ENCODE measurements at regions not wholly inside any gene's neighbourhood (a gene's known extent, or its start where the extent isn't known, plus 50 kb on each side); places are given as distances from the start of the nearest gene placed in this dataset.
"Not testable (repeated sequence)": the region's sequence is repeated elsewhere in the genome, so short reads cannot be mapped to it uniquely, and the experiment has no call there.

GRCh38 chrY:26268934-26269333 is 647.0 kb downstream of the CDY1 start:
- H3K14ac ChIP-seq (ENCODE audit: insufficient read length); H3K56ac ChIP-seq (replicated peaks; ENCODE audit: insufficient read length, low read depth, low read length); H2BK120ac ChIP-seq (replicated peaks; ENCODE audit: low read depth, low read length); DNase-seq (ENCODE audit: low read depth in 1 of 2, low spot score in 2 of 2); H3K23ac ChIP-seq (ENCODE audit: insufficient read length); H2AFZ ChIP-seq (ENCODE audit: low read length); H3K27ac ChIP-seq (ENCODE audit: low read depth, low read length); H3K9me3 ChIP-seq (ENCODE audit: insufficient read depth in 2 of 2, low read depth in 1 of 2, low read length in 1 of 2); H4K91ac ChIP-seq (replicated peaks; ENCODE audit: insufficient read length, low read length); FAIRE-seq; H3K36me3 ChIP-seq (ENCODE audit: control insufficient read depth in 2 of 4, insufficient read depth in 4 of 4, low read length in 3 of 4); H3K18ac ChIP-seq (ENCODE audit: extremely low read depth, low read length); H3K27me3 ChIP-seq (replicated peaks in 1 of 4; ENCODE audit: control insufficient read depth in 3 of 4, extremely low read depth in 1 of 4, insufficient read depth in 3 of 4, low read length in 3 of 4); H4K8ac ChIP-seq (ENCODE audit: extremely low read depth, insufficient read depth, low read length); POLR2A ChIA-PET (ENCODE audit: partially characterized antibody); H4K20me1 ChIP-seq (replicated peaks in 1 of 2; ENCODE audit: control insufficient read depth in 1 of 2, insufficient read depth in 2 of 2, low read length in 2 of 2); H2BK12ac ChIP-seq (ENCODE audit: low read depth, low read length); H3K79me2 ChIP-seq (ENCODE audit: control insufficient read depth in 1 of 2, insufficient read depth in 2 of 2, low read length in 2 of 2); H2AK5ac ChIP-seq (ENCODE audit: low read depth, low read length); H3K23me2 ChIP-seq (ENCODE audit: low read depth, low read length); H2BK20ac ChIP-seq (ENCODE audit: low read length); H3K4ac ChIP-seq (replicated peaks; ENCODE audit: insufficient read length, low read depth, low read length); H2BK15ac ChIP-seq (ENCODE audit: low read length); H3K79me1 ChIP-seq (ENCODE audit: low read depth, low read length); H3K4me1 ChIP-seq (replicated peaks in 1 of 4; ENCODE audit: control insufficient read depth in 3 of 4, insufficient read depth in 4 of 4, low read length in 3 of 4); H2BK5ac ChIP-seq (ENCODE audit: low read depth, low read length); H4K5ac ChIP-seq (ENCODE audit: insufficient read length, low read depth, low read length); H3K4me3 ChIP-seq (ENCODE audit: extremely low read depth in 1 of 4, insufficient read depth in 2 of 4, low read depth in 3 of 4, low read length in 4 of 4); H3K4me2 ChIP-seq (ENCODE audit: insufficient read depth in 1 of 2, low read depth in 2 of 2, low read length in 2 of 2); H3K9ac ChIP-seq (replicated peaks in 1 of 4; ENCODE audit: extremely low read depth in 1 of 4, low read depth in 3 of 4, low read length in 3 of 4); CTCF ChIA-PET (ENCODE audit: partially characterized antibody): not testable (repeated sequence)
- WGBS, 2 experiments (ENCODE audit: extremely low coverage in 1 of 2, insufficient coverage in 1 of 2, insufficient read length in 1 of 2, insufficient replicate concordance in 2 of 2, low coverage in 1 of 2, low lambda C conversion rate in 2 of 2, missing lambda C conversion rate in 1 of 2) = no CpG with 5 or more reads among the region's 2 CpGs

GRCh38 chrY:26273089-26273488 is 651.2 kb downstream of the CDY1 start:
- POLR2A ChIA-PET (ENCODE audit: partially characterized antibody); FAIRE-seq: not testable (repeated sequence)

More at GRCh38 chrY:26273089-26273488, 651.2 kb downstream of the CDY1 start:
- H4K8ac ChIP-seq (ENCODE audit: extremely low read depth, insufficient read depth, low read length); H2BK20ac ChIP-seq (ENCODE audit: low read length); H3K18ac ChIP-seq (ENCODE audit: extremely low read depth, low read length); CTCF ChIA-PET (ENCODE audit: partially characterized antibody); H4K5ac ChIP-seq (ENCODE audit: insufficient read length, low read depth, low read length); H2AK5ac ChIP-seq (ENCODE audit: low read depth, low read length); H2BK15ac ChIP-seq (ENCODE audit: low read length); H3K23ac ChIP-seq (ENCODE audit: insufficient read length); H3K23me2 ChIP-seq (ENCODE audit: low read depth, low read length); H3K79me1 ChIP-seq (ENCODE audit: low read depth, low read length); H4K91ac ChIP-seq (replicated peaks; ENCODE audit: insufficient read length, low read length); H3K27ac ChIP-seq (ENCODE audit: low read depth, low read length); H2AFZ ChIP-seq (ENCODE audit: low read length); H3K36me3 ChIP-seq (ENCODE audit: control insufficient read depth in 2 of 4, insufficient read depth in 4 of 4, low read length in 3 of 4); H3K14ac ChIP-seq (ENCODE audit: insufficient read length); H3K4ac ChIP-seq (replicated peaks; ENCODE audit: insufficient read length, low read depth, low read length); H4K20me1 ChIP-seq (replicated peaks in 1 of 2; ENCODE audit: control insufficient read depth in 1 of 2, insufficient read depth in 2 of 2, low read length in 2 of 2); H2BK120ac ChIP-seq (replicated peaks; ENCODE audit: low read depth, low read length); DNase-seq (ENCODE audit: low read depth in 1 of 2, low spot score in 2 of 2); H3K9me3 ChIP-seq (ENCODE audit: insufficient read depth in 2 of 2, low read depth in 1 of 2, low read length in 1 of 2); H3K79me2 ChIP-seq (ENCODE audit: control insufficient read depth in 1 of 2, insufficient read depth in 2 of 2, low read length in 2 of 2); H3K56ac ChIP-seq (replicated peaks; ENCODE audit: insufficient read length, low read depth, low read length); H3K9ac ChIP-seq (replicated peaks in 1 of 4; ENCODE audit: extremely low read depth in 1 of 4, low read depth in 3 of 4, low read length in 3 of 4); H3K27me3 ChIP-seq (replicated peaks in 1 of 4; ENCODE audit: control insufficient read depth in 3 of 4, extremely low read depth in 1 of 4, insufficient read depth in 3 of 4, low read length in 3 of 4); H2BK5ac ChIP-seq (ENCODE audit: low read depth, low read length); H3K4me3 ChIP-seq (ENCODE audit: extremely low read depth in 1 of 4, insufficient read depth in 2 of 4, low read depth in 3 of 4, low read length in 4 of 4); H3K4me1 ChIP-seq (replicated peaks in 1 of 4; ENCODE audit: control insufficient read depth in 3 of 4, insufficient read depth in 4 of 4, low read length in 3 of 4); H3K4me2 ChIP-seq (ENCODE audit: insufficient read depth in 1 of 2, low read depth in 2 of 2, low read length in 2 of 2); H2BK12ac ChIP-seq (ENCODE audit: low read depth, low read length): not testable (repeated sequence)
- WGBS, 2 experiments (ENCODE audit: extremely low coverage in 1 of 2, insufficient coverage in 1 of 2, insufficient read length in 1 of 2, insufficient replicate concordance in 2 of 2, low coverage in 1 of 2, low lambda C conversion rate in 2 of 2, missing lambda C conversion rate in 1 of 2) = no CpG with 5 or more reads among the region's 2 CpGs

Data from H1 (cell line).